T-helper 17 cell (primary cell): ENCODE measurements at regions not wholly inside any gene's neighbourhood (a gene's known extent, or its start where the extent isn't known, plus 50 kb on each side); places are given as distances from the start of the nearest gene placed in this dataset.
"Not testable (repeated sequence)": the region's sequence is repeated elsewhere in the genome, so short reads cannot be mapped to it uniquely, and the experiment has no call there.

Experiments used
- ATAC-seq: fragments of 150-1000 bp; cut with Tn5 transposase; 2 replicates; pipeline ENCODE4 v1.10.0; 2021; ENCODE audit warnings: mild to moderate bottlenecking, moderate library complexity
- DNase-seq, 3 donors: peaks; one replicate each; pipeline versions ENCODE4 v3.0.0 to v3.0.0-alpha.2; 2020 to 2021
- H3K9me3 ChIP-seq: one replicate; pipeline ENCODE4 v1.7.0; 2013; ENCODE audit warnings: low read length, mild to moderate bottlenecking; ENCODE audit not compliant: control insufficient read depth, poor library complexity, severe bottlenecking
- H3K27ac Mint-ChIP-seq: one replicate; pipeline ENCODE4 v1.8.0; 2022; ENCODE audit warnings: mild to moderate bottlenecking, moderate library complexity, mixed read lengths
- H3K27me3 Mint-ChIP-seq: one replicate; pipeline ENCODE4 v1.8.0; 2022; ENCODE audit warnings: mixed read lengths
- H3K36me3 Mint-ChIP-seq: one replicate; pipeline ENCODE4 v1.8.0; 2022; ENCODE audit warnings: low read depth, mixed read lengths
- H3K4me1 Mint-ChIP-seq: one replicate; pipeline ENCODE4 v1.8.0; 2022; ENCODE audit warnings: mild to moderate bottlenecking, mixed read lengths
- H3K4me3 Mint-ChIP-seq: one replicate; pipeline ENCODE4 v1.8.0; 2022; ENCODE audit warnings: mild to moderate bottlenecking, moderate library complexity, mixed read lengths

GRCh38 chr18:14952444-14953077 is 204.6 kb downstream of the ANKRD30B start:
- H3K9me3 ChIP-seq, H3K4me3 Mint-ChIP-seq, DNase-seq, ATAC-seq, H3K27me3 Mint-ChIP-seq, H3K27ac Mint-ChIP-seq, H3K36me3 Mint-ChIP-seq, H3K4me1 Mint-ChIP-seq: not testable (repeated sequence)

GRCh38 chr18:14958701-14959100 is 210.7 kb downstream of the ANKRD30B start:
- peaks cover 9% of the 10 kb centered on the region for H3K27me3 Mint-ChIP-seq
- ATAC-seq (no peak), DNase-seq (no peak)
- H3K4me3 Mint-ChIP-seq, result no peak overlapping the region
- peaks cover 3% of the 10 kb centered on the region for H3K4me1 Mint-ChIP-seq
- no peak overlapping the region for H3K27ac Mint-ChIP-seq
- no peaks in the 10 kb centered on the region for H3K36me3 Mint-ChIP-seq
- H3K9me3 ChIP-seq, result no peaks in the 10 kb centered on the region

GRCh38 chr18:14959550-14959949 is 211.6 kb downstream of the ANKRD30B start:
- no peak for DNase-seq
- peaks cover 3% of the 10 kb centered on the region for H3K4me1 Mint-ChIP-seq
- no peak overlapping the region for H3K4me3 Mint-ChIP-seq
- H3K27me3 Mint-ChIP-seq, result peaks cover 9% of the 10 kb centered on the region
- H3K27ac Mint-ChIP-seq, result no peak overlapping the region
- H3K36me3 Mint-ChIP-seq, result no peaks in the 10 kb centered on the region
- no peak for ATAC-seq
- no peaks in the 10 kb centered on the region for H3K9me3 ChIP-seq

- H3K4me1 Mint-ChIP-seq, result peaks cover 3% of the 10 kb centered on the region
- H3K36me3 Mint-ChIP-seq, result no peaks in the 10 kb centered on the region
- peaks cover 9% of the 10 kb centered on the region for H3K27me3 Mint-ChIP-seq
- no peak overlapping the region for H3K4me3 Mint-ChIP-seq
- H3K27ac Mint-ChIP-seq, result no peak overlapping the region
- DNase-seq (no peak), ATAC-seq (no peak)
- H3K9me3 ChIP-seq, result no peaks in the 10 kb centered on the region
Observed at GRCh38 chr18:14961991-14962390, 214.0 kb downstream of the ANKRD30B start.

GRCh38 chr18:14962626-14963025 is 214.7 kb downstream of the ANKRD30B start:
- ATAC-seq (no peak), DNase-seq (no peak)
- no peaks in the 10 kb centered on the region for H3K9me3 ChIP-seq
- H3K27me3 Mint-ChIP-seq, result peaks cover 9% of the 10 kb centered on the region
- H3K4me1 Mint-ChIP-seq, result peaks cover 3% of the 10 kb centered on the region
- no peak overlapping the region for H3K27ac Mint-ChIP-seq
- no peaks in the 10 kb centered on the region for H3K36me3 Mint-ChIP-seq
- H3K4me3 Mint-ChIP-seq, result no peak overlapping the region

GRCh38 chr18:14963246-14963645 is 215.3 kb downstream of the ANKRD30B start:
- no peak for ATAC-seq
- no peak for DNase-seq
- no peaks in the 10 kb centered on the region for H3K9me3 ChIP-seq
- Mint-ChIP-seq H3K4me3 (no peak overlapping the region), H3K36me3 (no peaks in the 10 kb centered on the region), H3K4me1 (peaks cover 3% of the 10 kb centered on the region), H3K27me3 (peaks cover 9% of the 10 kb centered on the region), H3K27ac (no peak overlapping the region)

- H3K9me3 ChIP-seq, result no peaks in the 10 kb centered on the region
- DNase-seq (no peak), ATAC-seq (no peak)
- peaks cover 3% of the 10 kb centered on the region for H3K4me1 Mint-ChIP-seq
- H3K27me3 Mint-ChIP-seq, result peaks cover 9% of the 10 kb centered on the region
- H3K36me3 Mint-ChIP-seq, result no peaks in the 10 kb centered on the region
- no peak overlapping the region for H3K27ac Mint-ChIP-seq
- H3K4me3 Mint-ChIP-seq, result no peak overlapping the region
Observed at GRCh38 chr18:14964002-14964401, 216.0 kb downstream of the ANKRD30B start.

DNA sequence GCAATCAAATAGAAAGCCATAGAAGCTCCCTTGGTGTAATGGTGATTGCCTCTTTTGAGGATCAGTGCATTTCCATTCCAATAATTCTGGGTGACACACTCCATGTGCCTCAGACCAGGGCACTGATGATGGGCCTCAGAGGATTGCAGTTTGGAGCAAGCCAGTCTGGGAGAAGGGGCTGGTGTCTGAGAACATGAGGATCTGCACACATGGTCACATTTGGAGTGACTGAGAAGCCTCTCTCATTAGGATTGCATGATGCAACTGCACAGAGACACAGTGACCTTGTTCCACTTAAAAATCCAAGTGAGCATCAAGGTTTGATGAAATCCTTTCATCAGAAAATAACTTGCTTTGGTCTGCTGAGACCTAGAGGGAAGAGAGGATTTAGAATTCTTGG is 216.4 kb downstream of the ANKRD30B start:
- H3K9me3 ChIP-seq, result no peaks in the 10 kb centered on the region
- peaks cover 9% of the 10 kb centered on the region for H3K27me3 Mint-ChIP-seq
- H3K4me3 Mint-ChIP-seq, result no peak overlapping the region
- no peak overlapping the region for H3K27ac Mint-ChIP-seq
- ATAC-seq, result no peak
- no peaks in the 10 kb centered on the region for H3K36me3 Mint-ChIP-seq
- DNase-seq, result no peak
- peaks cover 3% of the 10 kb centered on the region for H3K4me1 Mint-ChIP-seq

DNA sequence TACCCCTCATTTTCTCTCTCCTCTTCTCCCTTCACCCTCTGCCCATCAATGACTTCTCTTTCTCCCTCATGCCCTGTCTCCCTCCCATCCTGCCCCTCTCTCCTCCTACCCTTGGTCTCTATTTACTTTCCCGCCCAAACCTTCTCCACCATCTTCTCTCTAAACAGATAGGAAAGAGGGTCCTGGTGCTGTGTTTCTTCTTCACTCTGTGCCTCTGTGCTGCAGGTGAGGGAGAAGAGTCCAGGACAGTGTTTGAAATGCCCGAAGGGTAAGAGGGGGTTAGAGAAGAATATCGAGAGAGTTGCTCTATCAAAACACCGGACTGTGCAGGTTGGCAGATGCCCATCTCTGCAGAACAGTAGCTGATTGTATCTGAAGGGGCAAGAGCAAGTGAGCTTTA is 217.0 kb downstream of the ANKRD30B start:
- H3K4me1 Mint-ChIP-seq, DNase-seq, H3K27me3 Mint-ChIP-seq, H3K27ac Mint-ChIP-seq, H3K4me3 Mint-ChIP-seq, ATAC-seq, H3K36me3 Mint-ChIP-seq, H3K9me3 ChIP-seq: not testable (repeated sequence)

GRCh38 chr18:14965553-14965952 is 217.6 kb downstream of the ANKRD30B start:
- no peak overlapping the region for H3K4me3 Mint-ChIP-seq
- no peaks in the 10 kb centered on the region for H3K27me3 Mint-ChIP-seq
- DNase-seq (no peak), ATAC-seq (no peak)
- H3K36me3 Mint-ChIP-seq, result no peaks in the 10 kb centered on the region
- no peaks in the 10 kb centered on the region for H3K4me1 Mint-ChIP-seq
- no peaks in the 10 kb centered on the region for H3K9me3 ChIP-seq
- H3K27ac Mint-ChIP-seq, result no peak overlapping the region

GRCh38 chr18:14967246-14967645 is 219.3 kb downstream of the ANKRD30B start:
- not testable (repeated sequence) for H3K4me3 Mint-ChIP-seq, H3K36me3 Mint-ChIP-seq, DNase-seq, H3K27ac Mint-ChIP-seq, H3K9me3 ChIP-seq, ATAC-seq, H3K27me3 Mint-ChIP-seq, H3K4me1 Mint-ChIP-seq

DNA sequence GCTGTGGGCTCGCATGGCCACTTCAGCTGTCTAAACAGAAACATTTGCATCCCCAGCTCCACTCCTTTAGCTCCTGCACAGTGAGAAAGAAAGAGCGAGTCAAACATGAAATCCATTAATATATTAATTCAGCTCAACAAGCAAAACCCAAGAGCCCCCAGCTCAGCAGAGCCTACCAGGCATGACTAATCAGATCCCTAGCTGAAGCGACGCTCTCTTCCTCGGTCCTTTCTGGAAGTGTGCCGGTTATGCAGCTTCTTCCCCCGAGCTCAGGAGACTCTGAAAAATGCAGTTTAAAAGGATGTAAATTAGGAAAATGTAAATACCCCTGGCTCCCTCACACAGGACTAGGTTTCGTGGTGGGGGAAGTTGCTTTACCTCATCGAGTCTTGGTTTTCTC is 221.5 kb downstream of the ANKRD30B start:
- Mint-ChIP-seq H3K36me3 (peaks cover 1% of the 10 kb centered on the region), H3K27ac (no peak overlapping the region), H3K4me3 (no peak overlapping the region), H3K27me3 (peaks cover 6% of the 10 kb centered on the region), H3K4me1 (peaks cover 2% of the 10 kb centered on the region)
- no peak for DNase-seq
- no peak for ATAC-seq
- no peaks in the 10 kb centered on the region for H3K9me3 ChIP-seq

- H3K27me3 Mint-ChIP-seq, result peaks cover 6% of the 10 kb centered on the region
- H3K4me1 Mint-ChIP-seq, result peaks cover 2% of the 10 kb centered on the region
- ATAC-seq, result no peak
- DNase-seq, result no peak
- H3K27ac Mint-ChIP-seq, result no peak overlapping the region
- H3K9me3 ChIP-seq, result no peaks in the 10 kb centered on the region
- H3K36me3 Mint-ChIP-seq, result peaks cover 2% of the 10 kb centered on the region
- H3K4me3 Mint-ChIP-seq, result no peak overlapping the region
Observed at GRCh38 chr18:14970027-14970426, 222.1 kb downstream of the ANKRD30B start.

GRCh38 chr18:14971461-14972185 is 223.7 kb downstream of the ANKRD30B start:
- ATAC-seq, result no peak
- H3K9me3 ChIP-seq, result no peaks in the 10 kb centered on the region
- H3K27ac Mint-ChIP-seq, result no peak overlapping the region
- peaks cover 13% of the 10 kb centered on the region for H3K27me3 Mint-ChIP-seq
- peaks cover 2% of the 10 kb centered on the region for H3K36me3 Mint-ChIP-seq
- peaks cover 2% of the 10 kb centered on the region for H3K4me1 Mint-ChIP-seq
- no peak overlapping the region for H3K4me3 Mint-ChIP-seq
- no peak for DNase-seq
